K562 (cell line): ENCODE measurements at regions not wholly inside any gene's neighbourhood (a gene's known extent, or its start where the extent isn't known, plus 50 kb on each side); places are given as distances from the start of the nearest gene placed in this dataset.

Experiments
- ATAC-seq: fragments of 200-7000 bp; cut with Tn5 transposase; 3 replicates; pipeline ENCODE4 v1.9.1; 2020; ENCODE audit warnings: moderate library complexity
- BruUV-seq: library from RNA; stranded (reverse); fragments of 400-500 nt; replicated peaks from 2 replicates; lab custom pipeline; 2021; lab: Mats Ljungman, UMichigan
- CTCF ChIA-PET: fragments of 300-600 bp; formaldehyde crosslinking; extraction: SDS; loops from one replicate; lab custom pipeline; 2021; ENCODE audit warnings: low intra/inter-chr PET ratio; lab: Yijun Ruan, JAX
- POLR2A ChIA-PET: fragments of 300-600, 350-650 bp; sonication (Branson Sonifier 250); formaldehyde crosslinking; extraction: SDS; loops from one replicate; lab custom pipeline; 2021; ENCODE audit warnings: antibody characterized with exemption, inconsistent platforms; lab: Yijun Ruan, JAX
- DNase-seq, 4 experiments: peaks; one replicate each; pipeline versions ENCODE4 v3.0.0 to v3.0.0-alpha.2; 2011 to 2018; ENCODE audit warnings: low spot score in 3 of 4, mixed read lengths in 3 of 4; ENCODE audit errors: extremely low read depth in 1 of 4
- FAIRE-seq: peaks from 2 replicates; lab custom pipeline; 2011; peaks lifted over from hg19 to GRCh38; lab: Jason Lieb, UNC
- H2AFZ ChIP-seq: 2 replicates; pipeline ENCODE4 v1.6.0; 2011; ENCODE audit warnings: low read depth, low read length, control low read depth, inconsistent platforms
- H3K27ac ChIP-seq: fragments of 200-600 bp; 3 replicates; pipeline ENCODE4 v1.8.0; 2011; ENCODE audit warnings: low read depth, mild to moderate bottlenecking, control low read depth, inconsistent platforms, low read length, moderate library complexity, mixed read lengths; ENCODE audit errors: extremely low read depth
- H3K27me3 ChIP-seq, 2 experiments: fragments of 300-600 bp in 1 of 2; 2 replicates in 1 of 2; 3 replicates in 1 of 2; pipeline versions ENCODE4 v1.6.0 to v1.8.0; 2011; ENCODE audit warnings: inconsistent platforms in 2 of 2, low read length in 2 of 2, mild to moderate bottlenecking in 1 of 2, mixed read lengths in 1 of 2, moderate library complexity in 1 of 2; ENCODE audit not compliant: control insufficient read depth in 2 of 2, insufficient read depth in 2 of 2
- H3K36me3 ChIP-seq: fragments of 300-600 bp; 3 replicates; pipeline ENCODE4 v1.8.0; 2011; ENCODE audit warnings: mild to moderate bottlenecking, low read length, inconsistent platforms; ENCODE audit not compliant: control insufficient read depth, insufficient read depth
- H3K4me1 ChIP-seq, 2 experiments: fragments of 200-600 bp in 1 of 2; replicated peaks in 1 of 2; 2 replicates in 1 of 2; 3 replicates in 1 of 2; pipeline versions ENCODE4 v1.5.1 to v1.8.0; 2011; ENCODE audit warnings: inconsistent platforms in 2 of 2, low read length in 2 of 2, mild to moderate bottlenecking in 1 of 2, mixed read lengths in 1 of 2, moderate library complexity in 1 of 2; ENCODE audit not compliant: control insufficient read depth in 2 of 2, insufficient read depth in 2 of 2
- H3K4me2 ChIP-seq: 2 replicates; pipeline ENCODE4 v1.6.1; 2011; ENCODE audit warnings: low read length, control low read depth, inconsistent platforms, mixed read lengths; ENCODE audit not compliant: insufficient read depth
- H3K4me3 ChIP-seq: fragments of 200-600 bp; sonication (generic), shearing (Covaris generic); 2 replicates; pipeline ENCODE4 v1.5.1; 2016; ENCODE audit warnings: control low read depth, inconsistent platforms
- H3K79me2 ChIP-seq: fragments of 200-600 bp; 3 replicates; pipeline ENCODE4 v1.8.0; 2011; ENCODE audit warnings: low read length, inconsistent platforms; ENCODE audit not compliant: control insufficient read depth, insufficient read depth
- H3K9ac ChIP-seq, 2 experiments: 2 replicates each; pipeline versions ENCODE4 v1.6.0 to v1.6.1; 2011; ENCODE audit warnings: low read depth in 2 of 2, low read length in 2 of 2, control low read depth in 1 of 2, inconsistent platforms in 1 of 2, mild to moderate bottlenecking in 1 of 2, mixed read lengths in 1 of 2; ENCODE audit not compliant: insufficient read depth in 1 of 2
- H3K9me1 ChIP-seq: one replicate; pipeline ENCODE4 v1.6.0; 2011; ENCODE audit warnings: inconsistent platforms, mild to moderate bottlenecking, low read length, moderate library complexity; ENCODE audit not compliant: control insufficient read depth, insufficient read depth
- H3K9me3 ChIP-seq: replicated peaks from 2 replicates; pipeline ENCODE4 v1.5.1; 2011; ENCODE audit warnings: low read depth, low read length, inconsistent platforms; ENCODE audit not compliant: control insufficient read depth, insufficient read depth
- H4K20me1 ChIP-seq: replicated peaks from 2 replicates; pipeline ENCODE4 v1.6.1; 2011; ENCODE audit warnings: low read length, inconsistent platforms, mixed read lengths; ENCODE audit not compliant: control insufficient read depth, insufficient read depth
- ATF7 ChIP-seq: fragments of 450-650 bp; IDR thresholded peaks from 2 replicates; pipeline ENCODE4 v1.7.1; 2014; ENCODE audit warnings: mild to moderate bottlenecking, moderate library complexity
- GATA2 ChIP-seq: sonication (generic); formaldehyde crosslinking; IDR thresholded peaks from 2 replicates; pipeline ENCODE4 v1.4.0; 2020; ENCODE audit warnings: mild to moderate bottlenecking, missing genetic modification reagents
- RBM17 ChIP-seq: fragments of 200-400 bp; formaldehyde crosslinking; IDR thresholded peaks from 2 replicates; pipeline ENCODE4 v1.6.1; 2017; ENCODE audit warnings: low read depth, mild to moderate bottlenecking, low read length, borderline replicate concordance
- TOE1 ChIP-seq, 2 experiments: fragments of 450-650 bp in 1 of 2; sonication (generic) in 1 of 2; formaldehyde crosslinking in 1 of 2; IDR thresholded peaks; 2 replicates each; pipeline versions ENCODE4 v1.7.1 to v1.8.0; 2016 to 2022; ENCODE audit warnings: borderline replicate concordance in 2 of 2, mild to moderate bottlenecking in 2 of 2, antibody characterized with exemption in 1 of 2, inconsistent platforms in 1 of 2, low read depth in 1 of 2, missing genetic modification reagents in 1 of 2, moderate library complexity in 1 of 2
- ZBED1 ChIP-seq: IDR thresholded peaks from 2 replicates; pipeline ENCODE4 v1.6.1; 2014
- ZFPM2 ChIP-seq: fragments of 250-450 bp; sonication (Bioruptor Pico); IDR thresholded peaks from 2 replicates; pipeline ENCODE4 v1.5.1; 2022; ENCODE audit warnings: mild to moderate bottlenecking
- ZNF707 ChIP-seq: fragments of 250-450 bp; sonication (Bioruptor Pico); conservative IDR thresholded peaks from 2 replicates; pipeline ENCODE4 v1.8.0; 2022; ENCODE audit warnings: inconsistent platforms, mild to moderate bottlenecking, moderate library complexity
- WGBS: fragments of 100-300 bp; shearing (Covaris generic); methylation state at CpG from one replicate; pipeline ENCODE4 v1.1.6; 2016; ENCODE audit warnings: low coverage, mixed read lengths; ENCODE audit not compliant: insufficient coverage; ENCODE audit errors: missing lambda C conversion rate; 5-methylcytosine and 5-hydroxymethylcytosine counted together
- in situ Hi-C: fragments of 300-500 bp; cut with MboI; formaldehyde crosslinking; loops from 4 replicates; pipeline ENCODE4 v1.15.0; 2018; ENCODE audit warnings: inconsistent platforms, mixed read lengths
- intact Hi-C: fragments of 100-400 bp; cut with micrococcal nuclease; formaldehyde crosslinking; loops from 2 replicates; pipeline ENCODE4 v1.14.2; 2022
- TF ChIP-seq, protein P1 (sequence below): sonication (generic); formaldehyde crosslinking; IDR thresholded peaks from 2 replicates; pipeline ENCODE4 v1.8.1; 2023; ENCODE audit warnings: mild to moderate bottlenecking, missing genetic modification reagents
- TF ChIP-seq, protein P2 (sequence below): fragments of 200-800 bp; sonication (Bioruptor generic); IDR thresholded peaks from 2 replicates; pipeline ENCODE4 v1.6.1; 2016; ENCODE audit warnings: missing genetic modification characterization, missing compliant biosample characterization

- H3K36me3 ChIP-seq: no peaks in the 10 kb centered on the region
- no peak overlapping the region for H2AFZ ChIP-seq
- H3K4me2 ChIP-seq: no peak overlapping the region
- no peaks in the 10 kb centered on the region for H3K9me1 ChIP-seq
- H3K4me1 ChIP-seq: no peaks in the 10 kb centered on the region
- H3K27ac ChIP-seq: no peak overlapping the region
- no peaks in the 10 kb centered on the region for H4K20me1 ChIP-seq
- DNase-seq: no peak
- TF ChIP-seq ZBED1 (no peak), GATA2 (CRISPR knock-in tag) (no peak), ZNF707 (CRISPR knock-in tag) (no peak), TOE1 (IDR thresholded peaks at IDR 0.05; ENCODE audit: borderline replicate concordance) (no peak), TOE1 (CRISPR knock-in tag; IDR thresholded peaks at IDR 0.05; ENCODE audit: borderline replicate concordance, low read depth) (no peak), ATF7 (no peak), RBM17 (no peak)
- TF ChIP-seq, all 486 proteins: peak for 0
- no TSS peak for BruUV-seq
- ChIA-PET POLR2A (no interaction called here), CTCF (no interaction called here)
- no peak overlapping the region for H3K4me3 ChIP-seq
- intact Hi-C loops: no loop called here
- 2% methylated on average over 3 of the region's 3 CpGs for WGBS
- FAIRE-seq (no peak), ATAC-seq (no peak)
- H3K79me2 ChIP-seq: no peaks in the 10 kb centered on the region
- H3K9me3 ChIP-seq: no peaks in the 10 kb centered on the region
- no peaks in the 10 kb centered on the region for H3K27me3 ChIP-seq
- H3K9ac ChIP-seq: no peak overlapping the region
- in situ Hi-C loops: no loop called here
Measured at GRCh38 chr2:18465979-18466378, 94.5 kb downstream of the RDH14 start.

DNA sequence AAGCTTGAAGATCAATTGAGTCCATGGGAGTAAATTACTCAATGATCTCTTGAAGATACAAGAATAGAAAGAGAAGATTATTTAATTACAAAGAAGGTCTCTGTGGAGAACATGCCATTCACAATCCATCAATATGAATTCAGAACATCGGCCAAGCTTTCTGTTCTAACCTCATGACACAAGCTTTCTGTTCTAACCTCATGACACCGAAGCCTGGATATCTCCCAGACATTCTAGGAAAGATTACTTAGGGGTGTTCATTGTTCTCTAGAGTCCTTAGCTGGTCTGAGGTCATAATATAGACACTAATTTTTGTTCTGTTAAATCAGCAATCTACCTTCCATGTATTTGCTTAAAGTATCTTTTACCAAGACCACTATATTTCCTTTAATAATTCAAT lies 95.5 kb downstream of the RDH14 start:
- H2AFZ ChIP-seq: no peak overlapping the region
- DNase-seq (no peak), FAIRE-seq (no peak), ATAC-seq (no peak)
- no TSS peak for BruUV-seq
- no peaks in the 10 kb centered on the region for H3K9me3 ChIP-seq
- no peak overlapping the region for H3K9ac ChIP-seq
- H3K36me3 ChIP-seq: no peaks in the 10 kb centered on the region
- CTCF ChIA-PET: no interaction called here
- H3K27ac ChIP-seq: no peak overlapping the region
- no peaks in the 10 kb centered on the region for H4K20me1 ChIP-seq
- H3K4me1 ChIP-seq: no peaks in the 10 kb centered on the region
- H3K4me2 ChIP-seq: no peak overlapping the region
- intact Hi-C loops (no loop called here), in situ Hi-C loops (no loop called here)
- H3K9me1 ChIP-seq: no peaks in the 10 kb centered on the region
- no peaks in the 10 kb centered on the region for H3K79me2 ChIP-seq
- no peaks in the 10 kb centered on the region for H3K27me3 ChIP-seq
- WGBS: 0% methylated on average over 2 of the region's 2 CpGs
- POLR2A ChIA-PET: no interaction called here
- no peak overlapping the region for H3K4me3 ChIP-seq
- TF ChIP-seq, protein P1, sequence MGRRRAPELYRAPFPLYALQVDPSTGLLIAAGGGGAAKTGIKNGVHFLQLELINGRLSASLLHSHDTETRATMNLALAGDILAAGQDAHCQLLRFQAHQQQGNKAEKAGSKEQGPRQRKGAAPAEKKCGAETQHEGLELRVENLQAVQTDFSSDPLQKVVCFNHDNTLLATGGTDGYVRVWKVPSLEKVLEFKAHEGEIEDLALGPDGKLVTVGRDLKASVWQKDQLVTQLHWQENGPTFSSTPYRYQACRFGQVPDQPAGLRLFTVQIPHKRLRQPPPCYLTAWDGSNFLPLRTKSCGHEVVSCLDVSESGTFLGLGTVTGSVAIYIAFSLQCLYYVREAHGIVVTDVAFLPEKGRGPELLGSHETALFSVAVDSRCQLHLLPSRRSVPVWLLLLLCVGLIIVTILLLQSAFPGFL: no peak
- TF ChIP-seq, protein P2, sequence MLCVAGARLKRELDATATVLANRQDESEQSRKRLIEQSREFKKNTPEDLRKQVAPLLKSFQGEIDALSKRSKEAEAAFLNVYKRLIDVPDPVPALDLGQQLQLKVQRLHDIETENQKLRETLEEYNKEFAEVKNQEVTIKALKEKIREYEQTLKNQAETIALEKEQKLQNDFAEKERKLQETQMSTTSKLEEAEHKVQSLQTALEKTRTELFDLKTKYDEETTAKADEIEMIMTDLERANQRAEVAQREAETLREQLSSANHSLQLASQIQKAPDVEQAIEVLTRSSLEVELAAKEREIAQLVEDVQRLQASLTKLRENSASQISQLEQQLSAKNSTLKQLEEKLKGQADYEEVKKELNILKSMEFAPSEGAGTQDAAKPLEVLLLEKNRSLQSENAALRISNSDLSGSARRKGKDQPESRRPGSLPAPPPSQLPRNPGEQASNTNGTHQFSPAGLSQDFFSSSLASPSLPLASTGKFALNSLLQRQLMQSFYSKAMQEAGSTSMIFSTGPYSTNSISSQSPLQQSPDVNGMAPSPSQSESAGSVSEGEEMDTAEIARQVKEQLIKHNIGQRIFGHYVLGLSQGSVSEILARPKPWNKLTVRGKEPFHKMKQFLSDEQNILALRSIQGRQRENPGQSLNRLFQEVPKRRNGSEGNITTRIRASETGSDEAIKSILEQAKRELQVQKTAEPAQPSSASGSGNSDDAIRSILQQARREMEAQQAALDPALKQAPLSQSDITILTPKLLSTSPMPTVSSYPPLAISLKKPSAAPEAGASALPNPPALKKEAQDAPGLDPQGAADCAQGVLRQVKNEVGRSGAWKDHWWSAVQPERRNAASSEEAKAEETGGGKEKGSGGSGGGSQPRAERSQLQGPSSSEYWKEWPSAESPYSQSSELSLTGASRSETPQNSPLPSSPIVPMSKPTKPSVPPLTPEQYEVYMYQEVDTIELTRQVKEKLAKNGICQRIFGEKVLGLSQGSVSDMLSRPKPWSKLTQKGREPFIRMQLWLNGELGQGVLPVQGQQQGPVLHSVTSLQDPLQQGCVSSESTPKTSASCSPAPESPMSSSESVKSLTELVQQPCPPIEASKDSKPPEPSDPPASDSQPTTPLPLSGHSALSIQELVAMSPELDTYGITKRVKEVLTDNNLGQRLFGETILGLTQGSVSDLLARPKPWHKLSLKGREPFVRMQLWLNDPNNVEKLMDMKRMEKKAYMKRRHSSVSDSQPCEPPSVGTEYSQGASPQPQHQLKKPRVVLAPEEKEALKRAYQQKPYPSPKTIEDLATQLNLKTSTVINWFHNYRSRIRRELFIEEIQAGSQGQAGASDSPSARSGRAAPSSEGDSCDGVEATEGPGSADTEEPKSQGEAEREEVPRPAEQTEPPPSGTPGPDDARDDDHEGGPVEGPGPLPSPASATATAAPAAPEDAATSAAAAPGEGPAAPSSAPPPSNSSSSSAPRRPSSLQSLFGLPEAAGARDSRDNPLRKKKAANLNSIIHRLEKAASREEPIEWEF (CRISPR knock-in tag): no peak
- TF ChIP-seq ZFPM2: no peak
